HG03025 (cell line): ENCODE measurements at regions not wholly inside any gene's neighbourhood (a gene's known extent, or its start where the extent isn't known, plus 50 kb on each side); places are given as distances from the start of the nearest gene placed in this dataset.

Experiments
- ATAC-seq: cut with Tn5 transposase; IDR thresholded peaks from one replicate; pipeline ENCODE4 v1.9.1; 2021; ENCODE audit warnings: mild to moderate bottlenecking, moderate library complexity; ENCODE audit not compliant: unreplicated experiment, low FRiP score

GRCh38 chr16:51039638-51040331 lies 111.3 kb downstream of the SALL1 start:
- ATAC-seq, result no peak

- no peak for ATAC-seq
Observed at GRCh38 chr16:51035711-51036110, 115.4 kb downstream of the SALL1 start.

- no peak for ATAC-seq
Observed at GRCh38 chr16:51035110-51035498, 116.0 kb downstream of the SALL1 start.

- no peak for ATAC-seq
Observed at GRCh38 chr16:51034481-51035109, 116.5 kb downstream of the SALL1 start.

GRCh38 chr16:51031598-51031997 lies 119.5 kb downstream of the SALL1 start:
- ATAC-seq, result no peak

- no peak for ATAC-seq
Observed at GRCh38 chr16:51030516-51030915, 120.6 kb downstream of the SALL1 start.

- no peak for ATAC-seq
Observed at GRCh38 chr16:51025588-51026290, 125.3 kb downstream of the SALL1 start.

GRCh38 chr16:51024703-51025102 lies 126.4 kb downstream of the SALL1 start:
- ATAC-seq, result no peak

- ATAC-seq, result no peak
Observed at GRCh38 chr16:51022955-51023354, 128.1 kb downstream of the SALL1 start.

- no peak for ATAC-seq
Observed at GRCh38 chr16:51019617-51020016, 131.5 kb downstream of the SALL1 start.

GRCh38 chr16:51017969-51018368 lies 133.1 kb downstream of the SALL1 start:
- no peak for ATAC-seq

- ATAC-seq, result no peak
Observed at GRCh38 chr16:51012396-51012795, 138.7 kb downstream of the SALL1 start.

GRCh38 chr16:51010817-51011216 lies 140.3 kb downstream of the SALL1 start:
- no peak for ATAC-seq

- ATAC-seq, result no peak
Observed at GRCh38 chr16:51009813-51010212, 141.3 kb downstream of the SALL1 start.

GRCh38 chr16:51009359-51009758 lies 141.7 kb downstream of the SALL1 start:
- no peak for ATAC-seq

GRCh38 chr16:51008607-51009006 lies 142.5 kb downstream of the SALL1 start:
- no peak for ATAC-seq

GRCh38 chr16:51008037-51008436 lies 143.0 kb downstream of the SALL1 start:
- no peak for ATAC-seq

- no peak for ATAC-seq
Observed at GRCh38 chr16:51003850-51004566, 147.1 kb downstream of the SALL1 start.

GRCh38 chr16:51002881-51003490 lies 148.1 kb downstream of the SALL1 start:
- ATAC-seq, result no peak

- ATAC-seq, result no peak
Observed at GRCh38 chr16:50999181-50999580, 151.9 kb downstream of the SALL1 start.

GRCh38 chr16:50998411-50998810 lies 152.7 kb downstream of the SALL1 start:
- ATAC-seq, result no peak
